ENCODE measurements at regions not wholly inside any gene's neighbourhood (a gene's known extent, or its start where the extent isn't known, plus 50 kb on each side); places are given as distances from the start of the nearest gene placed in this dataset.

- peaks cover 23% of the 10 kb centered on the region for H3K4me1 ChIP-seq (ENCODE audit: low read length)
- H3K27me3 ChIP-seq (ENCODE audit: low read length), result no peaks in the 10 kb centered on the region
- H4K20me1 ChIP-seq (ENCODE audit: insufficient read depth, low read depth, low read length), result no peaks in the 10 kb centered on the region
- DNase-seq, result peak; percentile 66
- no peak overlapping the region for H3K4me3 ChIP-seq (ENCODE audit: low read length)
- no peak overlapping the region for H3K27ac ChIP-seq (ENCODE audit: low read length)
- H3K9me3 ChIP-seq (ENCODE audit: low read length), result no peaks in the 10 kb centered on the region
- H3K36me3 ChIP-seq (ENCODE audit: insufficient read depth, low read length), result no peaks in the 10 kb centered on the region
- H3K9me2 ChIP-seq (replicated peaks; ENCODE audit: insufficient read depth, low read length), result no peaks in the 10 kb centered on the region
- peak overlapping the region; percentile 56 for H3K4me2 ChIP-seq (ENCODE audit: low read depth, low read length, poor library complexity, severe bottlenecking)
- H2AFZ ChIP-seq (ENCODE audit: low read length), result no peak overlapping the region
- no peaks in the 10 kb centered on the region for H3K79me2 ChIP-seq (ENCODE audit: low read length)
- H3K9ac ChIP-seq (ENCODE audit: low read length), result no peak overlapping the region
These were observed 265.2 kb upstream of the PHF14 start for GRCh38 chr7:10708447-10708846.

GRCh38 chr7:10718768-10719167 lies 254.9 kb upstream of the PHF14 start:
- Histone ChIP-seq H3K27me3 (ENCODE audit: low read length) (no peaks in the 10 kb centered on the region), H3K27ac (ENCODE audit: low read length) (no peak overlapping the region), H3K9me3 (ENCODE audit: low read length) (no peaks in the 10 kb centered on the region), H3K36me3 (ENCODE audit: insufficient read depth, low read length) (no peaks in the 10 kb centered on the region), H2AFZ (ENCODE audit: low read length) (no peak overlapping the region), H3K9ac (ENCODE audit: low read length) (no peak overlapping the region), H3K79me2 (ENCODE audit: low read length) (no peaks in the 10 kb centered on the region), H3K4me1 (ENCODE audit: low read length) (no peaks in the 10 kb centered on the region), H3K4me2 (ENCODE audit: low read depth, low read length, poor library complexity, severe bottlenecking) (no peak overlapping the region), H3K9me2 (replicated peaks; ENCODE audit: insufficient read depth, low read length) (no peaks in the 10 kb centered on the region), H3K4me3 (ENCODE audit: low read length) (no peak overlapping the region), H4K20me1 (ENCODE audit: insufficient read depth, low read depth, low read length) (no peaks in the 10 kb centered on the region)
- no peak for DNase-seq

GRCh38 chr7:10720042-10720441 lies 253.6 kb upstream of the PHF14 start:
- Histone ChIP-seq H3K79me2 (ENCODE audit: low read length) (no peaks in the 10 kb centered on the region), H3K36me3 (ENCODE audit: insufficient read depth, low read length) (no peaks in the 10 kb centered on the region), H3K4me3 (ENCODE audit: low read length) (no peak overlapping the region), H3K9me3 (ENCODE audit: low read length) (no peaks in the 10 kb centered on the region), H3K27ac (ENCODE audit: low read length) (no peak overlapping the region), H3K4me2 (ENCODE audit: low read depth, low read length, poor library complexity, severe bottlenecking) (no peak overlapping the region), H3K4me1 (ENCODE audit: low read length) (no peaks in the 10 kb centered on the region), H3K9me2 (replicated peaks; ENCODE audit: insufficient read depth, low read length) (no peaks in the 10 kb centered on the region), H2AFZ (ENCODE audit: low read length) (no peak overlapping the region), H4K20me1 (ENCODE audit: insufficient read depth, low read depth, low read length) (no peaks in the 10 kb centered on the region), H3K27me3 (ENCODE audit: low read length) (no peaks in the 10 kb centered on the region), H3K9ac (ENCODE audit: low read length) (no peak overlapping the region)
- no peak for DNase-seq

- H3K9ac ChIP-seq (ENCODE audit: low read length), result no peak overlapping the region
- H3K27ac ChIP-seq (ENCODE audit: low read length), result no peak overlapping the region
- no peak overlapping the region for H2AFZ ChIP-seq (ENCODE audit: low read length)
- H3K4me1 ChIP-seq (ENCODE audit: low read length), result no peaks in the 10 kb centered on the region
- H3K4me2 ChIP-seq (ENCODE audit: low read depth, low read length, poor library complexity, severe bottlenecking), result no peak overlapping the region
- no peak for DNase-seq
- no peaks in the 10 kb centered on the region for H3K9me2 ChIP-seq (replicated peaks; ENCODE audit: insufficient read depth, low read length)
- H3K4me3 ChIP-seq (ENCODE audit: low read length), result no peak overlapping the region
- H4K20me1 ChIP-seq (ENCODE audit: insufficient read depth, low read depth, low read length), result no peaks in the 10 kb centered on the region
- no peaks in the 10 kb centered on the region for H3K9me3 ChIP-seq (ENCODE audit: low read length)
- H3K79me2 ChIP-seq (ENCODE audit: low read length), result no peaks in the 10 kb centered on the region
- H3K27me3 ChIP-seq (ENCODE audit: low read length), result no peaks in the 10 kb centered on the region
- H3K36me3 ChIP-seq (ENCODE audit: insufficient read depth, low read length), result no peaks in the 10 kb centered on the region
These were observed 252.4 kb upstream of the PHF14 start for GRCh38 chr7:10721289-10721688.

DNA sequence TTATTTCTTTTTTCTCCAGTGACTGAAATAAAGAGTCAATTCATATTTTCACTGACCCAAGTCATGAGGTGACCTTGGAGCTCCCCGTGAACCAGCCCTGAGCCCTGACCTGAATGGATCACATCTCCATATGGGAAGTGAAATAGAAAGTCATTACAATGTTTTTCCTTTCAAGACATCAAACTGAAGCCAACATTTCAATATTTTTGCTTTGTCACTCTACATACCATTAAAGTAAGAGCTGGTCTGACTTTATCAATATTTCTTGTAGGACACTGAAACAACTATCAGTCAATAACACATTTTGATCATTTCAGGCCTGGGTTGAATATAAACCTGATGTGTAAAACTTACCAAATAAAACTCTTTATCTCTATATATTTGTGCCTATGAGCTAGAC lies 249.8 kb upstream of the PHF14 start:
- no peaks in the 10 kb centered on the region for H3K9me2 ChIP-seq (replicated peaks; ENCODE audit: insufficient read depth, low read length)
- no peaks in the 10 kb centered on the region for H3K79me2 ChIP-seq (ENCODE audit: low read length)
- no peaks in the 10 kb centered on the region for H3K36me3 ChIP-seq (ENCODE audit: insufficient read depth, low read length)
- H3K4me3 ChIP-seq (ENCODE audit: low read length), result no peak overlapping the region
- H3K9me3 ChIP-seq (ENCODE audit: low read length), result no peaks in the 10 kb centered on the region
- H2AFZ ChIP-seq (ENCODE audit: low read length), result no peak overlapping the region
- no peak overlapping the region for H3K27ac ChIP-seq (ENCODE audit: low read length)
- no peak for DNase-seq
- no peaks in the 10 kb centered on the region for H3K27me3 ChIP-seq (ENCODE audit: low read length)
- no peaks in the 10 kb centered on the region for H4K20me1 ChIP-seq (ENCODE audit: insufficient read depth, low read depth, low read length)
- H3K4me2 ChIP-seq (ENCODE audit: low read depth, low read length, poor library complexity, severe bottlenecking), result no peak overlapping the region
- H3K4me1 ChIP-seq (ENCODE audit: low read length), result no peaks in the 10 kb centered on the region
- no peak overlapping the region for H3K9ac ChIP-seq (ENCODE audit: low read length)

GRCh38 chr7:10724449-10724848 lies 249.2 kb upstream of the PHF14 start:
- DNase-seq, result no peak
- no peaks in the 10 kb centered on the region for H3K9me3 ChIP-seq (ENCODE audit: low read length)
- no peak overlapping the region for H3K4me3 ChIP-seq (ENCODE audit: low read length)
- H2AFZ ChIP-seq (ENCODE audit: low read length), result no peak overlapping the region
- no peaks in the 10 kb centered on the region for H4K20me1 ChIP-seq (ENCODE audit: insufficient read depth, low read depth, low read length)
- H3K27ac ChIP-seq (ENCODE audit: low read length), result no peak overlapping the region
- H3K27me3 ChIP-seq (ENCODE audit: low read length), result no peaks in the 10 kb centered on the region
- no peaks in the 10 kb centered on the region for H3K79me2 ChIP-seq (ENCODE audit: low read length)
- H3K4me1 ChIP-seq (ENCODE audit: low read length), result no peaks in the 10 kb centered on the region
- H3K4me2 ChIP-seq (ENCODE audit: low read depth, low read length, poor library complexity, severe bottlenecking), result no peak overlapping the region
- H3K36me3 ChIP-seq (ENCODE audit: insufficient read depth, low read length), result no peaks in the 10 kb centered on the region
- H3K9me2 ChIP-seq (replicated peaks; ENCODE audit: insufficient read depth, low read length), result no peaks in the 10 kb centered on the region
- H3K9ac ChIP-seq (ENCODE audit: low read length), result no peak overlapping the region

GRCh38 chr7:10727636-10728035 lies 246.0 kb upstream of the PHF14 start:
- Histone ChIP-seq H2AFZ (ENCODE audit: low read length) (no peak overlapping the region), H3K4me3 (ENCODE audit: low read length) (no peak overlapping the region), H3K79me2 (ENCODE audit: low read length) (no peaks in the 10 kb centered on the region), H3K9ac (ENCODE audit: low read length) (no peak overlapping the region), H3K9me2 (replicated peaks; ENCODE audit: insufficient read depth, low read length) (no peaks in the 10 kb centered on the region), H3K4me2 (ENCODE audit: low read depth, low read length, poor library complexity, severe bottlenecking) (no peak overlapping the region), H4K20me1 (ENCODE audit: insufficient read depth, low read depth, low read length) (no peaks in the 10 kb centered on the region), H3K27ac (ENCODE audit: low read length) (no peak overlapping the region), H3K9me3 (ENCODE audit: low read length) (no peaks in the 10 kb centered on the region), H3K4me1 (ENCODE audit: low read length) (no peaks in the 10 kb centered on the region), H3K36me3 (ENCODE audit: insufficient read depth, low read length) (no peaks in the 10 kb centered on the region), H3K27me3 (ENCODE audit: low read length) (no peaks in the 10 kb centered on the region)
- no peak for DNase-seq

DNA sequence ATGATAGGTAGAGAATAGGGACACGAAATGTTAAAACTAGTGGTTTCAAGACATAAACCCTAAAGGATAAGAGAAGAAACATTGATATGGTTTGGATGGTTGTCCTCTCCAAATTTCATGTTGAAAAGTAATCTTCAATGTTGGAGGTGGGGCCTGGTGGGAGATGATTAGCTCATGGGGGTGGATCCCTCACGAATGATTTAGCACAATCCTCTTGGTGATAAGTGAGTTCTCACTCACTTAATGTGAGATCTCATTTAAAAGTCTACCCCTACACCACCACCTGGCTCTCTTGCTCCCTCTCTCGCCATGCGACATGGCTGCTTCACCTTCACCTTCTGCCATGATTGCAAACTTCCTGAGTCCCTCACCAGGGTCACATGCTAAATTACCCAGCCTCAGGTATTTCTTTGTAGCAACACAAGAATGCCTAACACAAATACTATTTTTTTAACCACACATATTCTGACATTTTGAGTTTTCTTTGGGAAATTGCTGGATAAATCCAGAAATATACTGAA lies 242.4 kb upstream of the PHF14 start:
- no peak overlapping the region for H3K4me2 ChIP-seq (ENCODE audit: low read depth, low read length, poor library complexity, severe bottlenecking)
- no peaks in the 10 kb centered on the region for H4K20me1 ChIP-seq (ENCODE audit: insufficient read depth, low read depth, low read length)
- no peaks in the 10 kb centered on the region for H3K27me3 ChIP-seq (ENCODE audit: low read length)
- no peak overlapping the region for H3K9ac ChIP-seq (ENCODE audit: low read length)
- H3K36me3 ChIP-seq (ENCODE audit: insufficient read depth, low read length), result no peaks in the 10 kb centered on the region
- no peaks in the 10 kb centered on the region for H3K9me2 ChIP-seq (replicated peaks; ENCODE audit: insufficient read depth, low read length)
- H3K79me2 ChIP-seq (ENCODE audit: low read length), result no peaks in the 10 kb centered on the region
- DNase-seq, result no peak
- no peak overlapping the region for H2AFZ ChIP-seq (ENCODE audit: low read length)
- no peaks in the 10 kb centered on the region for H3K9me3 ChIP-seq (ENCODE audit: low read length)
- no peaks in the 10 kb centered on the region for H3K4me1 ChIP-seq (ENCODE audit: low read length)
- H3K27ac ChIP-seq (ENCODE audit: low read length), result no peak overlapping the region
- H3K4me3 ChIP-seq (ENCODE audit: low read length), result no peak overlapping the region

GRCh38 chr7:10733747-10734146 lies 239.9 kb upstream of the PHF14 start:
- Histone ChIP-seq H2AFZ (ENCODE audit: low read length) (no peak overlapping the region), H3K9me2 (replicated peaks; ENCODE audit: insufficient read depth, low read length) (no peaks in the 10 kb centered on the region), H3K27me3 (ENCODE audit: low read length) (no peaks in the 10 kb centered on the region), H3K27ac (ENCODE audit: low read length) (no peak overlapping the region), H3K4me2 (ENCODE audit: low read depth, low read length, poor library complexity, severe bottlenecking) (no peak overlapping the region), H3K9me3 (ENCODE audit: low read length) (no peaks in the 10 kb centered on the region), H3K9ac (ENCODE audit: low read length) (no peak overlapping the region), H4K20me1 (ENCODE audit: insufficient read depth, low read depth, low read length) (no peaks in the 10 kb centered on the region), H3K79me2 (ENCODE audit: low read length) (no peaks in the 10 kb centered on the region), H3K36me3 (ENCODE audit: insufficient read depth, low read length) (no peaks in the 10 kb centered on the region), H3K4me3 (ENCODE audit: low read length) (no peak overlapping the region), H3K4me1 (ENCODE audit: low read length) (no peaks in the 10 kb centered on the region)
- DNase-seq, result no peak

Data from Karpas-422 (cell line).